ENCODE measurements at regions not wholly inside any gene's neighbourhood (a gene's known extent, or its start where the extent isn't known, plus 50 kb on each side); places are given as distances from the start of the nearest gene placed in this dataset.

- H3K4me1 ChIP-seq = peaks cover 0 to 8% (median 0%) of the 10 kb centered on the region in 12 donors
- intact Hi-C loops (cut with DNase I) = no loop called here
- ATAC-seq (no peak), DNase-seq (no peak)
- H3K27ac ChIP-seq = no peak overlapping the region
- 0 to 50% (median 26%) methylated on average over 1 of the region's 1 CpG for WGBS, 4 donors
- no peak overlapping the region for H3K4me3 ChIP-seq
- H3K9me3 ChIP-seq = peaks cover 0 to 4% (median 0%) of the 10 kb centered on the region in 12 donors
- no peaks in the 10 kb centered on the region for H3K27me3 ChIP-seq
- TF ChIP-seq, protein P1, sequence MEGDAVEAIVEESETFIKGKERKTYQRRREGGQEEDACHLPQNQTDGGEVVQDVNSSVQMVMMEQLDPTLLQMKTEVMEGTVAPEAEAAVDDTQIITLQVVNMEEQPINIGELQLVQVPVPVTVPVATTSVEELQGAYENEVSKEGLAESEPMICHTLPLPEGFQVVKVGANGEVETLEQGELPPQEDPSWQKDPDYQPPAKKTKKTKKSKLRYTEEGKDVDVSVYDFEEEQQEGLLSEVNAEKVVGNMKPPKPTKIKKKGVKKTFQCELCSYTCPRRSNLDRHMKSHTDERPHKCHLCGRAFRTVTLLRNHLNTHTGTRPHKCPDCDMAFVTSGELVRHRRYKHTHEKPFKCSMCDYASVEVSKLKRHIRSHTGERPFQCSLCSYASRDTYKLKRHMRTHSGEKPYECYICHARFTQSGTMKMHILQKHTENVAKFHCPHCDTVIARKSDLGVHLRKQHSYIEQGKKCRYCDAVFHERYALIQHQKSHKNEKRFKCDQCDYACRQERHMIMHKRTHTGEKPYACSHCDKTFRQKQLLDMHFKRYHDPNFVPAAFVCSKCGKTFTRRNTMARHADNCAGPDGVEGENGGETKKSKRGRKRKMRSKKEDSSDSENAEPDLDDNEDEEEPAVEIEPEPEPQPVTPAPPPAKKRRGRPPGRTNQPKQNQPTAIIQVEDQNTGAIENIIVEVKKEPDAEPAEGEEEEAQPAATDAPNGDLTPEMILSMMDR (IDR thresholded peaks at IDR 0.05) = no peak
- no peak for TF ChIP-seq POLR2A (IDR thresholded peaks at IDR 0.05)
- no peaks in the 10 kb centered on the region for H3K36me3 ChIP-seq
These were observed 352.5 kb upstream of the GULP1 start for GRCh38 chr2:187939180-187939579.

DNA sequence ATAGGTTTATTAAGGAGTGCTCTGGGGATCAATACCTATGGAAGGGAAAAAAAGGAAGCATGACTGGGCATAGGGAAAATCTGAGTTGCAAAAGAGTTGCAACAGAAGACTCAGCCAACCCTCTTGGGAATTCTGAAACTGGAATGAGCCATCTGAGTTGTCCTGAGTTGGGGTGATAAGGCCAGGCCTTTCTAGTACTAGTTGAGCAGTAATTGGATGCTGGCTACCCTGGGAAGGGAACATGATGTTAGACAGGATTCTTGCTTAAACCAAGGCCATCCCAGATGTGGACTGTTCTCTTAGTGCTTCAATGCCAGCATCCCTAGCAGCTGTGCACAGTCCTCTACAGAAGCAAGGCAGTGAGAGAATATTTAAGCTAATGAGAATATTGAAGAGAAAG, 348.8 kb upstream of the GULP1 start:
- TF ChIP-seq, protein P1 (IDR thresholded peaks at IDR 0.05) = no peak
- no peak for TF ChIP-seq POLR2A (IDR thresholded peaks at IDR 0.05)
- Histone ChIP-seq H3K36me3 (no peaks in the 10 kb centered on the region), H3K27ac (no peak overlapping the region), H3K9me3 (no peaks in the 10 kb centered on the region), H3K4me1 (peaks cover 0 to 8% (median 0%) of the 10 kb centered on the region in 12 donors), H3K4me3 (no peak overlapping the region), H3K27me3 (no peaks in the 10 kb centered on the region)
- intact Hi-C loops (cut with DNase I) = no loop called here
- ATAC-seq (no peak), DNase-seq (no peak)

- intact Hi-C loops (cut with DNase I) = no loop called here
- TF ChIP-seq, protein P1 (IDR thresholded peaks at IDR 0.05) = no peak
- TF ChIP-seq POLR2A (IDR thresholded peaks at IDR 0.05) = no peak
- WGBS, 4 donors = 90 to 91% (median 90%) methylated on average over 6 of the region's 6 CpGs
These were observed 347.8 kb upstream of the GULP1 start for GRCh38 chr2:187943772-187944369.

GRCh38 chr2:187949859-187950258, 341.8 kb upstream of the GULP1 start:
- Histone ChIP-seq H3K9me3 (peaks cover 0 to 13% (median 3%) of the 10 kb centered on the region in 12 donors), H3K36me3 (no peaks in the 10 kb centered on the region), H3K4me3 (no peak overlapping the region), H3K27ac (no peak overlapping the region), H3K27me3 (no peaks in the 10 kb centered on the region), H3K4me1 (no peaks in the 10 kb centered on the region)
- DNase-seq = no peak
- intact Hi-C loops (cut with DNase I) = no loop called here
- 88 to 93% (median 91%) methylated on average over 3 of the region's 3 CpGs for WGBS, 4 donors
- ATAC-seq = no peak
- no peak for TF ChIP-seq POLR2A (IDR thresholded peaks at IDR 0.05)
- TF ChIP-seq, protein P1 (IDR thresholded peaks at IDR 0.05) = no peak

More at GRCh38 chr2:187943772-187944369, 347.8 kb upstream of the GULP1 start:
- no peak for ATAC-seq
- no peaks in the 10 kb centered on the region for H3K36me3 ChIP-seq
- no peak for DNase-seq
- no peaks in the 10 kb centered on the region for H3K27me3 ChIP-seq
- H3K9me3 ChIP-seq = no peaks in the 10 kb centered on the region
- peaks cover 0 to 8% (median 0%) of the 10 kb centered on the region in 12 donors for H3K4me1 ChIP-seq
- no peak overlapping the region for H3K4me3 ChIP-seq
- H3K27ac ChIP-seq = no peak overlapping the region

All from heart left ventricle (tissue), 16 donors.